Calu3 (cell line): ENCODE measurements at regions not wholly inside any gene's neighbourhood (a gene's known extent, or its start where the extent isn't known, plus 50 kb on each side); places are given as distances from the start of the nearest gene placed in this dataset.
"Not testable (repeated sequence)": the region's sequence is repeated elsewhere in the genome, so short reads cannot be mapped to it uniquely, and the experiment has no call there.

Experiments used
- BruUV-seq: library from RNA; stranded (reverse); fragments of 400-500 nt; replicated peaks from 2 replicates; lab custom pipeline; 2021; lab: Mats Ljungman, UMichigan
- CTCF ChIA-PET: fragments of 300-600 bp; sonication (Branson Sonifier 250); formaldehyde crosslinking; loops from one replicate; lab custom pipeline; 2022; ENCODE audit warnings: antibody characterized with exemption; lab: Charles Lee
- DNase-seq: peaks from one replicate; pipeline ENCODE4 v3.0.0; 2022
- H3K27ac Mint-ChIP-seq: one replicate; pipeline ENCODE4 v1.8.0; 2022; ENCODE audit warnings: mixed read lengths; ENCODE audit not compliant: unreplicated experiment
- H3K27me3 Mint-ChIP-seq: one replicate; pipeline ENCODE4 v1.8.0; 2022; ENCODE audit warnings: mixed read lengths; ENCODE audit not compliant: unreplicated experiment
- H3K36me3 Mint-ChIP-seq: one replicate; pipeline ENCODE4 v1.8.0; 2022; ENCODE audit warnings: mild to moderate bottlenecking, moderate library complexity, mixed read lengths; ENCODE audit not compliant: insufficient read depth, unreplicated experiment
- H3K4me1 Mint-ChIP-seq: one replicate; pipeline ENCODE4 v1.8.0; 2022; ENCODE audit warnings: mild to moderate bottlenecking, low read depth, mixed read lengths; ENCODE audit not compliant: unreplicated experiment
- H3K4me3 Mint-ChIP-seq: one replicate; pipeline ENCODE4 v1.8.0; 2022; ENCODE audit warnings: mild to moderate bottlenecking, low read depth, moderate library complexity, mixed read lengths; ENCODE audit not compliant: unreplicated experiment
- H3K9me3 Mint-ChIP-seq: one replicate; pipeline ENCODE4 v1.8.0; 2022; ENCODE audit warnings: low read depth, mixed read lengths; ENCODE audit not compliant: unreplicated experiment
- intact Hi-C: fragments of 100-400 bp; cut with micrococcal nuclease; formaldehyde crosslinking; loops from one replicate; pipeline ENCODE4 v1.10.0; 2022; ENCODE audit not compliant: unreplicated experiment
- TF ChIP-seq, protein P1 (sequence below): fragments of 200-600 bp; IDR thresholded peaks from one replicate; pipeline ENCODE4 v1.8.0; 2022; ENCODE audit warnings: antibody characterized with exemption; ENCODE audit not compliant: unreplicated experiment

DNA sequence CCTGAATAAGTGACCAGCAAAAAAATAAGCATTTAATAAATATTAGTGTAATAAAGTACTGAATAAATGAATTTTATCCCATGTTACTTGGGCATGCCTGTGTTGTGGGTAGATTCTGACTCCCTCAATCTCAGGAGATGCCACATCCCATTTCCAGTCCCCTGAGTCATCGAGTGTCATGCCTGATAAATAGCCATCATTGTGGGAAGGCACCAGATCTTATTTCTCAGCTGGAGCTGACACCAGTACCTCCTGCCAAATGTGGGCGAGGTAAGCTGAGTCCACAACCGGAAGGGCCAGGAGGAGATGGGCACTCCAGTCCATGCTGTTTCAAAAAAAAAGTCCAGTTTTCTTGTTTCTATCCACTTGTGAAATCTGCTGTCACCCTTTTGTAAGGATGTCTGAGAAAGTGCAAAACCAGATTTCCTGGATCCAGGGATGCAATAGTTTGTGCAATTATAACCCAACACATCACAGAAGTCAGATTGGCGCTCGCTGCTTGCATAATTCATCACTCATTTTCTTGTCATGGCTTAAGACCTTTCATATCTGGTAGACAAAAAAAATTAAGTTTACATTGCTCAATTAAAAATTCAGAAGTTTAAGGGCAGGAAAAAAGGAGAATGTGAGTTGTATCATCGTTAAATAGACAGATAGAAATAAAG, 311.6 kb downstream of the MIAT start:
- Mint-ChIP-seq H3K4me1 (peaks cover 9% of the 10 kb centered on the region), H3K4me3 (no peak overlapping the region), H3K27ac (no peak overlapping the region), H3K27me3 (peaks cover 30% of the 10 kb centered on the region), H3K36me3 (no peaks in the 10 kb centered on the region), H3K9me3 (peaks cover 6% of the 10 kb centered on the region)
- DNase-seq: no peak
- BruUV-seq: no TSS peak
- intact Hi-C loops: no loop called here
- TF ChIP-seq, protein P1, sequence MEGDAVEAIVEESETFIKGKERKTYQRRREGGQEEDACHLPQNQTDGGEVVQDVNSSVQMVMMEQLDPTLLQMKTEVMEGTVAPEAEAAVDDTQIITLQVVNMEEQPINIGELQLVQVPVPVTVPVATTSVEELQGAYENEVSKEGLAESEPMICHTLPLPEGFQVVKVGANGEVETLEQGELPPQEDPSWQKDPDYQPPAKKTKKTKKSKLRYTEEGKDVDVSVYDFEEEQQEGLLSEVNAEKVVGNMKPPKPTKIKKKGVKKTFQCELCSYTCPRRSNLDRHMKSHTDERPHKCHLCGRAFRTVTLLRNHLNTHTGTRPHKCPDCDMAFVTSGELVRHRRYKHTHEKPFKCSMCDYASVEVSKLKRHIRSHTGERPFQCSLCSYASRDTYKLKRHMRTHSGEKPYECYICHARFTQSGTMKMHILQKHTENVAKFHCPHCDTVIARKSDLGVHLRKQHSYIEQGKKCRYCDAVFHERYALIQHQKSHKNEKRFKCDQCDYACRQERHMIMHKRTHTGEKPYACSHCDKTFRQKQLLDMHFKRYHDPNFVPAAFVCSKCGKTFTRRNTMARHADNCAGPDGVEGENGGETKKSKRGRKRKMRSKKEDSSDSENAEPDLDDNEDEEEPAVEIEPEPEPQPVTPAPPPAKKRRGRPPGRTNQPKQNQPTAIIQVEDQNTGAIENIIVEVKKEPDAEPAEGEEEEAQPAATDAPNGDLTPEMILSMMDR: no peak
- CTCF ChIA-PET: no interaction called here

DNA sequence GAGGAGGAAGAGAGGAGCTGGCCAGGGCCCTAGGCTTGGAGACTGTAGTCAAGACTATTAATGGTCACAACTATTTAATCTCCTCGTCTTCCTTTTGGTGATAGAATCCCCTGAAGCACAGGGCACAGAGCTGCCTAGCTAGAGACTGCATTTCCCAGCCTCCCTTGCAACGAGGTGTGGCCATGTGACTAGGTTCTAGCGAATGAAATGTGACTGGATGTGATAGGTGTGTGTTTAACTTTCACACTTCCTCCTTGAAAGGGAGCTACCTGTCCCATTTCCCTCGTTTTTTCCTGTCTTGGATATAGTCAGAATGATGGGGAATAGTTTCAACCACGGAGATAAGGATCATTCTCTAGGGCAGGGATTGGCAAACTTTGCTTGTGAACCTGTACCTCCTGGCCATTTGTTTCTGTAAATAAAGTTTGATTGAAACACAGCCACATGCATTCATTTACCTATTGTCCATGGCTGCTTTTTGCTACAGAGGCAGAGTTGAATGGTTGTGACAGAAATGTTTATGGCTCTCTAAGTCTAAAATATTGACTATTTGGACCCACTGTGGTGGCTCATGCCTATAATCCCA, 313.5 kb downstream of the MIAT start:
- BruUV-seq: no TSS peak
- DNase-seq: peak; percentile 8

DNA sequence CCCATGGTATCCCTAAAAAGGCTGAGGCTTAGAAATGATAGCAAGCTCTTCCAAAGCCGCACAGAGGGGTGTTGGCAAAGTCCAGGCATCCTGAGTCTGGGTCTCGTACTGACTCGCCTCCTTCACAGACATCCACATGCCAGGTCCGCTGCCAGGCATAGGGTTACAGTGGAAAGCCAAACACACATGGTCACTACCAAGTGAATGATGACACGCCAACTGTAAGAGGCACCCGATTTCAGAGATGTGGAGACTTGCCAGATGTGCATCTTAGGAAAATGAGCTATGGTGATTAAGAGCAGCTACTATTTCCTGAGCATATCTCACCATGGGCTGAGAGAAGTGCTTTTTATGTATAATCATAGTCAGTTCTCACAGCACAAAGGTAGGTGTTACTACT, 314.9 kb downstream of the MIAT start:
- intact Hi-C loops: no loop called here
- BruUV-seq: no TSS peak
- CTCF ChIA-PET: interaction anchor here (1.4 kb wide), 1 partner anchor 141 kb away, joined by 3 read pairs; no protein-coding TSS in a partner anchor
- no peak for DNase-seq
- Mint-ChIP-seq H3K9me3 (no peaks in the 10 kb centered on the region), H3K4me1 (no peaks in the 10 kb centered on the region), H3K36me3 (no peaks in the 10 kb centered on the region), H3K27me3 (peaks cover 15% of the 10 kb centered on the region), H3K4me3 (no peak overlapping the region), H3K27ac (no peak overlapping the region)
- TF ChIP-seq, protein P1: no peak

More for the DNA sequence above, 313.5 kb downstream of the MIAT start:
- no peak overlapping the region for H3K4me3 Mint-ChIP-seq
- H3K27me3 Mint-ChIP-seq: peaks cover 15% of the 10 kb centered on the region
- intact Hi-C loops: no loop called here
- H3K4me1 Mint-ChIP-seq: no peaks in the 10 kb centered on the region
- no peak overlapping the region for H3K27ac Mint-ChIP-seq
- no peaks in the 10 kb centered on the region for H3K9me3 Mint-ChIP-seq
- CTCF ChIA-PET: interaction anchor here (1.4 kb wide), 1 partner anchor 142 kb away, joined by 3 read pairs; no protein-coding TSS in a partner anchor
- no peaks in the 10 kb centered on the region for H3K36me3 Mint-ChIP-seq
- TF ChIP-seq, protein P1: no peak

DNA sequence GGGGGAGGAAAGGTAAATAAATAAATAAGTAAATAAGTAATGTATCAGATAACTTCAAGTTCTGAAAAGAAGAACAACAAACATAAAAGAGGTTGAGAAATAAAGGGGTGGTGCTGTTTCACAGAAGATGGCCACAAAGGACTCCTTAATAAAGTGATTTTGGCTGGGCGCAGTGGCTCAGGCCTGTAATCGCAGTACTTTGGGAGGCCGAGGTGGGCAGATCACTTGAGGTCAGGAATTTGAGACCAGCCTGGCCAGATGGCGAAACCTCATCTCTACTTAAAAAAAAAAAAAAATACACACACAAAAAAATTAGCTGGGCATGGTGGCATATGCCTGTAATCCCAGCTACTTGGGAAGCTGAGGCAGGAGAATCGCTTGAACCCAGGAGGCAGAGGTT, 315.5 kb downstream of the MIAT start:
- intact Hi-C loops, H3K9me3 Mint-ChIP-seq, H3K4me1 Mint-ChIP-seq, H3K4me3 Mint-ChIP-seq, H3K27ac Mint-ChIP-seq, H3K36me3 Mint-ChIP-seq, CTCF ChIA-PET, BruUV-seq, DNase-seq: not testable (repeated sequence)
- H3K27me3 Mint-ChIP-seq: peaks cover 15% of the 10 kb centered on the region

DNA sequence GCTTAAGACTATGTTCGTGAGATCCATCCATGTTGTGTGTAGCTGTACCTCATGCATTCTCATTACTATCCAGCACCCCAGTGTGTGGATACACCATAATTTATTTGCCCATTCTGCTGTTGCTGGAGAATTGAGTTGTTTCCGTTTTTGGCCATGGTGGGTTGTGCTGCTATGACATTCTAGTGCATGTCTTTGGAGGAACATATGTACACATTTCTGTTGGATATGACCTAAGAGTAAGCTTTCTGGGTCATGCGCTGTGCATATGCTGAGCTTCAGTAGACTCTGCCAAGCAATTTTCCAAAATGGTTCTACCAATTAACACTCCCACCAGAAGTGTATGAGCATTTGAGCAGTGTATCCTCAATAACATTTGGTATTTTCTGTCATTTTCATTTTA, 316.6 kb downstream of the MIAT start:
- peaks cover 15% of the 10 kb centered on the region for H3K27me3 Mint-ChIP-seq
- CTCF ChIA-PET: no interaction called here
- no peak for DNase-seq
- no peaks in the 10 kb centered on the region for H3K36me3 Mint-ChIP-seq
- H3K4me1 Mint-ChIP-seq: no peaks in the 10 kb centered on the region
- intact Hi-C loops: no loop called here
- TF ChIP-seq, protein P1: no peak
- H3K27ac Mint-ChIP-seq: no peak overlapping the region
- no peak overlapping the region for H3K4me3 Mint-ChIP-seq
- no TSS peak for BruUV-seq
- no peaks in the 10 kb centered on the region for H3K9me3 Mint-ChIP-seq
